ENCODE measurements at regions not wholly inside any gene's neighbourhood (a gene's known extent, or its start where the extent isn't known, plus 50 kb on each side); places are given as distances from the start of the nearest gene placed in this dataset.
A peak's percentile ranks its signal among the peaks of the same experiment; 100 is the strongest.

DNA sequence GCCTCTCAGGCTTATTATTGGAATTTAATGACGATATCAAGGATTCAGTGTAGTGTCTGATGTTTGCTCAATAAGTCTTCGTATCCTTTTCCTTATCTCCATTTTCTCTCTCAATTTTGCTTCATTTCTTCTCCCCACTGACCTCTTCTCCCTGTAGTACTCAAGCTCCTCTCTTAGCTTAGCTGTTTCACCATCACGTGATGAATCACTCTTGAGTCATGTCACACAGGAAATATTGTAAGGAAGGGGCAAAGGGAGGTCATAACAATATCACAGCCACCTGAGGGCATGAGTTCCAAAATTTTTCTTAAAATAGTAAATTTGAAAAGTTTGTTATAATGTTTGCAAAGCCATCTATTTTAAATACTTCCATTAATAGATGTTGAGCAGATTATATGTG, 392.2 kb upstream of the MARCKS start:
- DNase-seq (ENCODE audit: low read depth): peak; percentile 34
- TF ChIP-seq, protein P1, sequence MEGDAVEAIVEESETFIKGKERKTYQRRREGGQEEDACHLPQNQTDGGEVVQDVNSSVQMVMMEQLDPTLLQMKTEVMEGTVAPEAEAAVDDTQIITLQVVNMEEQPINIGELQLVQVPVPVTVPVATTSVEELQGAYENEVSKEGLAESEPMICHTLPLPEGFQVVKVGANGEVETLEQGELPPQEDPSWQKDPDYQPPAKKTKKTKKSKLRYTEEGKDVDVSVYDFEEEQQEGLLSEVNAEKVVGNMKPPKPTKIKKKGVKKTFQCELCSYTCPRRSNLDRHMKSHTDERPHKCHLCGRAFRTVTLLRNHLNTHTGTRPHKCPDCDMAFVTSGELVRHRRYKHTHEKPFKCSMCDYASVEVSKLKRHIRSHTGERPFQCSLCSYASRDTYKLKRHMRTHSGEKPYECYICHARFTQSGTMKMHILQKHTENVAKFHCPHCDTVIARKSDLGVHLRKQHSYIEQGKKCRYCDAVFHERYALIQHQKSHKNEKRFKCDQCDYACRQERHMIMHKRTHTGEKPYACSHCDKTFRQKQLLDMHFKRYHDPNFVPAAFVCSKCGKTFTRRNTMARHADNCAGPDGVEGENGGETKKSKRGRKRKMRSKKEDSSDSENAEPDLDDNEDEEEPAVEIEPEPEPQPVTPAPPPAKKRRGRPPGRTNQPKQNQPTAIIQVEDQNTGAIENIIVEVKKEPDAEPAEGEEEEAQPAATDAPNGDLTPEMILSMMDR (conservative IDR thresholded peaks at IDR 0.05; ENCODE audit: low read depth, low read length): no peak
- no peak overlapping the region for H3K4me3 ChIP-seq (ENCODE audit: low read length)

DNA sequence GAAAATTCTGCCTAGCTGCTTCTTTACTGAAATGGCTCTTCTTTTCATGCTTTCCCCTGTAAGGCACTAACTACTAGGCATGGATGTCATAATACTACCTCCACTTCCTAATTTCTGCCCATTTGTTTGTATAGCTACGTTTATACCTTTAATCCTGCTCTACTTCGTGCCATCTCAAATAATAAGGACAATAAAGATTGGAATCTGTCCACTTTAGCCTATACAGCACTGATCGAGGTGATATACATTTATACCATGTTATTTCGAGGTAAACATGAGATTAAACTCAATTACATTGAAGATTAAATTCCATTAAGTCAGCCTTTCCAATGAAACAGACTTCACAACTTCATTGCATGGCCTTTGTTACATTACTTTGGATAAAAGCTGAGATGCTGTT, 390.6 kb upstream of the MARCKS start:
- H3K4me3 ChIP-seq (ENCODE audit: low read length): no peak overlapping the region
- TF ChIP-seq, protein P1 (conservative IDR thresholded peaks at IDR 0.05; ENCODE audit: low read depth, low read length): no peak
- no peak for DNase-seq (ENCODE audit: low read depth)

DNA sequence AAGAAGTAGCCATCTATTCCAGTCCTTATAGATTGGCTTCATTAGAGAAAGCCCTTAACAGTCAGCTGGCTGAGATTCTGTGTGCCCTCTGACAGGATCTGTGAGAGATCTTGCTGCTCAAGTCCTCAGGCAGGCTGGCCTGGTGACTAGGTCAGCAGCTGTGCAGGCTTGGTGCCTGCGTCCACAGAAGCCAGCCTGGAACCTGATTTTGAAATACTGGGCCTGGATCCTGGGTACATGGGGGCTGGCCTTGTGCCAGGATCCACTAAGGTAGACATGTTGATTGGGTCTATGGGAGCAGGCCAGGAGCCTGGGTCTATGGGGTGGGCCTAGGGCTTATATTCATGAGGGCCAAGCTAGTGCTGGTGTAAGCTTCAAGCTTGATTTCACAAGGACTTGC, 381.8 kb upstream of the MARCKS start:
- no peak for DNase-seq (ENCODE audit: low read depth)
- H3K4me3 ChIP-seq (ENCODE audit: low read length): no peak overlapping the region
- TF ChIP-seq, protein P1 (conservative IDR thresholded peaks at IDR 0.05; ENCODE audit: low read depth, low read length): no peak

DNA sequence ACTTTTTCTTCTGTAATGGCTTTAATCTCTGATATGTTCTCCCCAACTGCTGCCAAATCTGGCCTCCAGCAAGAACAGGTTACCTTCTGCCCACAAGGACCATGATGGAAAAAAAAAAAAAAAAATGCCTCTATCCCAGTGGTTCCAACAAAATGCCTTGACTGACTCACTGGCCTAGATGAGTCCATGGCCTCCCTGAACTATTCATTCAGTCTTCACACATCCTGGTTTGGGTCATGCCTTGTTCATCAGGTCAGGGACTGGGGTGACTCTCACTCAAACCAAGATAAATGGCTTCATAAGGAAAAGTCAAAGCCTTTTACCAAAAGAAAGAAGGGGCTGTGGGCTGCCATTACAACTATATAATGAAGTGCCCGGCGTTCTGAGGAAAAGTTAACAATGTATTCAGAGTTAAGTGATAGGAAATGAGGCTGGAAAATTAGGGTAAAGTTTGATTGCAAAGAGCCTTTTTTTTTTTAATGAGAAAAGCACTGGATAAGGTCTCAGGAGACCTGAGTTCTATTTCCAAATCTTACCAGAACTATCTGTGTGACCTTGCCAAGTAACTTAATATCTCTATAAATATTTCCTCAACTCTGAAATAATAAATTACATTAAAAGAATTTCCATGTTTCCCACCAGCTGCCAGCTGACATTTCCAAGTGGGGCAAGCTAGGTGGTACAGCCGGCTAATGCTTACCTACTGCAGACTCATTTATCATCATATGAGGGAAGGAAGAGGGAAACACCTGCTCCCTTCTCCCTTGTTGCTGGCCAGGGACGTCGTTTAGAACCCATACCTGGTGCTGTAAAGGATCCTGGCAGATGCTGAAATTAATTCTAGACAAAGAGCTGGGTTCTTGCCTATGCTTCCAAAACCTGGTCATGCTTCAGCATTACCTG, 380.0 kb upstream of the MARCKS start:
- H3K4me3 ChIP-seq (ENCODE audit: low read length): no peak overlapping the region
- no peak for DNase-seq (ENCODE audit: low read depth)
- TF ChIP-seq, protein P1 (conservative IDR thresholded peaks at IDR 0.05; ENCODE audit: low read depth, low read length): no peak

DNA sequence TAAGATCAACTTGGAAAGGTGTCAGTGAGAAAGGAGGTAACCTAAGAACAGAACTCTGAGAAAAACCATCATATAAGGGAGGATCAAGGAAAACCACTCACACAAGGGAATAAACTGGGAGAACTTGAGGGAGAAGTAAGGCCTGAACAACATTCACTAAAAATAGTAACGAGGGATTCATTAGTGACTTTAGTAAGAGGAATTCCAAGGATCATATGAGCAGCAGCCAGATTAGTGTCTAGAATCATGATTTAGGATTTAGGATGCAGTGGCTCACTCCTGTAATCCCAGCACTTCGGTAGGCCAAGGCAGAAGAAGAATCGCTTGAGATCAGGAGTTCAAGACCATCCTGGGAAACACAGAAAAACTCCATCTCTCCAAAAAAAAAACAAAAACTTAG, 376.5 kb upstream of the MARCKS start:
- TF ChIP-seq, protein P1 (conservative IDR thresholded peaks at IDR 0.05; ENCODE audit: low read depth, low read length): no peak
- no peak for DNase-seq (ENCODE audit: low read depth)
- H3K4me3 ChIP-seq (ENCODE audit: low read length): no peak overlapping the region

DNA sequence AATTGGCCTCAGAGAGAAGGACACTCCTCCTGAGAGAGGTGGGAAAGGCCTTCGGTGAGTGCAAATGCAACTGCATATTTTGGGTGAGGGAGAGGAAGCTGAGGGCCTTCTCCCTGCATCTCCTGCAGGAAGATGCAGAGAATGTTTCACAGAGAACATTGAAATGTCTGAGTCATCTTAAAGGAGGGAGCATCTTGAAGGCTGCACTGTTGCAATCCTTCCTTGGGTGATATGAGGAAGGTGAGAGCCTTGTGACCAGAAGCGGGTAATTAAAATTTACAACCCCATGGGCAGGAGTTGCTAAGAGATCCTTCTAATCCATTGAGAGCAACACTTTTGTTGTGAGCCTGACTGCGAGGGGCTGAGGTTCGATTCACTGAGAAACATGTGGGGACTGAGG, 375.7 kb upstream of the MARCKS start:
- DNase-seq (ENCODE audit: low read depth): no peak
- TF ChIP-seq, protein P1 (conservative IDR thresholded peaks at IDR 0.05; ENCODE audit: low read depth, low read length): no peak

DNA sequence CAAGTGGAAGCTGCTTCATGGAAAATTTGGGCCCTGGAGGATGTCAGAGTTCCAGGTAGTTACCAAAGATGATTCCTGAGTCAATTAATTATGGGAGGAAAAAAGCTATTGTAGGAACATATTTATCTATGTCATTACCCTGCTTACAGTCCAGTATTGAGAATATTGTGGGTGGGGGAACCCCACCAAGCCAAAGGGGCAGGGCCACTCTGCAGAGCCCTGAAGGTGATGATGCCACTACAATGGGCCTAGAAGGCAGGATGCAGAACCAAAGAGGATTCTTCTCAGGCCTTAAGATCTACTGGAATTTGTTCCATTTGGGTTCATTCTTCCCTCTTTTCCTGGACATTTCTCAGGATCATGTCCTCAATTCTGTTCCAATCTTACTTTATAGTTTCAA, 375.2 kb upstream of the MARCKS start:
- no peak overlapping the region for H3K4me3 ChIP-seq (ENCODE audit: low read length)
- TF ChIP-seq, protein P1 (conservative IDR thresholded peaks at IDR 0.05; ENCODE audit: low read depth, low read length): no peak
- DNase-seq (ENCODE audit: low read depth): no peak

More for the DNA sequence above, 375.7 kb upstream of the MARCKS start:
- no peak overlapping the region for H3K4me3 ChIP-seq (ENCODE audit: low read length)

Data from retinal pigment epithelial cell (primary cell).